GM21723 (cell line): ENCODE measurements at regions not wholly inside any gene's neighbourhood (a gene's known extent, or its start where the extent isn't known, plus 50 kb on each side); places are given as distances from the start of the nearest gene placed in this dataset.
"Not testable (repeated sequence)": the region's sequence is repeated elsewhere in the genome, so short reads cannot be mapped to it uniquely, and the experiment has no call there.

Experiments
- ATAC-seq: cut with Tn5 transposase; IDR thresholded peaks from one replicate; pipeline ENCODE4 v1.9.1; 2021; ENCODE audit warnings: mild to moderate bottlenecking, moderate library complexity; ENCODE audit not compliant: unreplicated experiment

GRCh38 chr10:46645110-46645509 is 66.2 kb downstream of the SYT15 start:
- ATAC-seq = not testable (repeated sequence)

DNA sequence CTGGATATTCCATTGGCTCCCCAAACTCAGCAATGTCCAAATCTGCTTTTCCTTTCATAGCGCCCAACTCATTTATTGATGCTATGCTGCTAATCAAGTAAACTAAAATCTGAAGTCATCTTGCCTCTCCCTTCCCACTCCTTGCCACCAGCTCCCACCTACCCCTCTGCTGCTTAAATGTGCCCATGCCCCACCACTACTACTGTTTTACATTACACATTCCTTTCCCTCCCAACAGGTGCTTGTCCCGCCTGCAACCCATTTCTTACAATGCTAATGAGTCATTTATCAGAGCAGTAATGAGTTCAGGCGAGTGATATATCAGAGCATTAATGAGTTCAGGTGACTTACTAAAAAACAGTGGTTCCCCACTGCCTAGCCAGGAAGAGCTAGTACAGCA is 67.2 kb downstream of the SYT15 start:
- not testable (repeated sequence) for ATAC-seq

DNA sequence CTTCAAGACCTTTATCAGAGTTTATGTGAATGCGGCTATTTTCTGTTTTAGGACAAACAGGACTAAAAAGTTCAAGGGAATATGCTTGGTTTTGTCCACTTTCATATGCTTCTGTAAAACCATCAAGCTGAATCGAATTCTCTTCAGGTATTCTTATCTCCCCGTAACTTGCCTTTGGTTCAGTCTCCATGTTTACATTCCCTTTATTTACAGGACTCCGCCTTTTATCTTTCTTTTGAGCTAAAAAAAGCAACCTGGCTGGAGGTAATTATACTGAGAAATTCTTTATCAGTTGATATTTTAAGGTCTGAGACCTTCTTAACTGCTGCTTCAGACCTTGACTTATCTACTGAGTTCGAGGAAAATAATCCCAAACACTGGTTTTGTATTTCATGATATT is 72.0 kb downstream of the SYT15 start:
- ATAC-seq = not testable (repeated sequence)

- not testable (repeated sequence) for ATAC-seq
Measured at GRCh38 chr10:46657437-46657836, 78.5 kb downstream of the SYT15 start.

DNA sequence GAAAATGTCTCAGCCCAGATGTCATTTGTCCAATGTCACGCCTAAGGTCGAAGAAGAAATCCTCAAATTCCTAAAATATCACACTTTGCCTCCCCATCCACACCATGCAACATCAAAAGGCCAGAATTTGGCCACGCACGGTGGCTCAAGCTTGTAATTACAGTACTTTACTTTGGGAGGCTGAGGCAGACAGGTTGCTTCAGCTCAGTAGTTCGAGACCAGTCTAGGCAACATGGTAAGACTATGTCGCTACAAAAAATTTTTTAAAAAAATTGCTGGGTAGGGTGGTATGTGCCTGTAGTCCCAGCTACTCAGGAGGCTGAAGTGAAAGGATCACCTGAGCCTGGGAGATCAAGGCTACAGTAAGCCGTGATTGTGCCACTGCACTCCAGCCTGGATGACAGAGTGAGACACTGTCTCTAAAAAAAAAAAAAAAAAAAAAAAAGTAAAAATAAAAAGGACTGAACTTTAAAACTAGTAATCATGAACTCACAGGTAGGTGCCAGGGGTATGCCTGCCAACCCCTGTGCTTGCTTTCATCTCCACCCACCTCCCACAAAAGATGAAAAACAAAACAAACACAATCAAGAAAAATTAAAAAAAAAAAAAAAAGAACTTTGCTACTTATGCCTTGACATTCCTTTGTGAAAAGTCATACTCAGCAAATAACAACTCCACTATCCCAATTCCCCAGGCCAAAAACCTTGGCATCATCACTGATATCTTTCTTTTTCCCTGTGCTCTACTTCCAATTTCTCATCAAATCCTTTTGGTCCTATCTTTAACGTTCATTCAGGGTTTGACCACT is 81.3 kb downstream of the SYT15 start:
- not testable (repeated sequence) for ATAC-seq

DNA sequence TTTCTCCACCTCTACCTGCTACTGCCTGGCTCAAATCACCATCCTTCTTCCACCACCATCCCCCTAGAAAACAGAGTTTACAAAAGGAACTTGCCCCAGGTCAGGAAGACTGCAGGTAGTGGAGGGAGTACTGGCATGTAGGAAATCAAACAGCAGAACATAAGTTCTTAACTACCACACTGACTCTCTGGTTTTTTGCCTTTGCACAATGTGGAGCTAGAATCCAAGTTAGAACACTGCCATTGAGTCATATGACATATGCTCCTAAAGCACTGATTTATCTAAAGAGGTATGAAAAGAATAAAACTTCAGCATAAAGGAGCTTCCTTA is 81.9 kb downstream of the SYT15 start:
- ATAC-seq = not testable (repeated sequence)

DNA sequence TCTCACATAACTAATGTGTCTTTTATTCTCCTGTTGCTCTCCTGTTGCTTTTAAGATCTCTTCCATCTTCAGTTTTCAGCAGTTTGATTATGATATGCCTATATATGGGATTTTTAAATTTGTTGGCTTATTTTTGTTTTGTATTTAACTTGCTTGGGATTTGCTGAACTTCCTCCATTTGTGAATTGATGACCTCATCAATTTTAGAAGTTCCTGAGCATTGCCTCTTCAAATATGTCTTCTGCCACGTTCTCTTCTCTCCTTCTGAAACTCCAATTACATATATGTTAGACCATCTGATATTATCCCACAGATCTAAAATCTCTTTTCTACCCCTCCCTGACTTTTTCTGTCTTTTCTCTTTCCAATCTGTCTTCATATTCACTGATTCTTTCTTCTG is 86.6 kb downstream of the SYT15 start:
- ATAC-seq = not testable (repeated sequence)

DNA sequence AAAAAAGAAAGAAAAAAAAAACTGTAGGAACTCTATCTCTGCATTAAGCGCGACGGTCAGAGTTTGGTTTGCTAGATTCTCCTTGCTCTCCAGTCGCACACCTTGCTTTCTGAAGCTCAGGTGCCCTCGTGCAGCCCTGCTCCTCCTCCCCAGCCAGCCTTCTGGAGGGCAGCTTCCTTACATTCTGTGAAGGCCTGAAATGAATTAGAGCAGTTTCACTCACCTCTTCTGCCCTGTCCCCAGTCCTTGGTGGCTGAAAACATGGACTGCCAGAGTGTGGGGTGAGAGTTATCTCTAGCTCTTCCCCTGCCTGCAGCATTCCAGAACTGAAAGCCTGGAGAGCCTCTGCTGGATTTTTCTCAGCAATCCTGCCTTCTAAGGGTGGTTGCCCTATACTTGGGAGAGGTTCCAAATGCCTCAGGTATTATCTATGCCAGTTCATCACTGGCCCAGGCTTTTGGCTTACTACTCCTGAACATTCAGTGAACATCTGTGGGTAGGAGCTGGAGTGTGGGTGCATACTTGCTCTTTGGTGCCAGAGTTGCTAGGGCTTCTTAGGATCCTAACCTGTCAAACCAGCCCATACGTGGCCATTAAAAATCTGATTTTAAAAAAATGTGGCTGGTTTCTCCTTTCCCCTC is 89.5 kb downstream of the SYT15 start:
- not testable (repeated sequence) for ATAC-seq

- ATAC-seq = not testable (repeated sequence)
Measured at GRCh38 chr10:46677836-46678435, 99.0 kb downstream of the SYT15 start.

DNA sequence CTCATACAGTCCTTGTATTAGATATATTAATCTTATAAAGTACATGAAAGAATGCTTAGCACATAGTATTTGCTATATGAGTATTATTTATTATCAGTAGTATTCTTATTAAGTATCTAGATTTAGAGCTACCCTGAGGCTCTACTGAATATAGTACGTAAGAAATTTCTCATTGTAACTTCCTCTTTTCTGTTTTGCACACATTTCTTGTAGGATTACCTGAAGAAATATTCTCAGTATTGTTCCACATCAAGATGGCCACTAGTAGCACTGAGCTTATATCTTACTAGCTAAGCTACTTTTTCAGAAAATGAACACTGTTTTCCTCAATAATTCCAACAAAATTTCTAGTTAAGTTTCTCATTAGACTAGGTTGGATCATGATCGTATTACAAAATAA is 112.5 kb downstream of the SYT15 start:
- ATAC-seq = not testable (repeated sequence)

GRCh38 chr10:46693218-46693617 is 114.3 kb downstream of the SYT15 start:
- ATAC-seq = not testable (repeated sequence)

DNA sequence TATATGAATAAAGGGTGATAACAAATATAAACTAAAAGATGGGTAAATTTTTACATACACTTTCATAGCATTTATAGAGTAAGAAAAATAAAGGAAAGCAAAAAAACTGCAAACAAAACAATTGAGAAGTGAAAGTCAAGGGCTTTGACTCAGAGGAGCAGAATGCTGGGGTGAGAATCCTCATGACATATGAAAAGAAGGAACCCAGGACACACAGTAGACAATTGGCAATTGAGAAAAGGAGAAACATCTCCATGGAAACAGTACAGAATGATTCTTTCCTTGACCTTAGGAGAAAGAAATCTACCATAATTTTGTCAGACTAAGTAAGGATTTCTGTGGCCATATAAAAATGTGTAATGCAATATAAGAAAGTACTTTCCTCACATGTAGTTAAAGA is 138.3 kb downstream of the SYT15 start:
- not testable (repeated sequence) for ATAC-seq

DNA sequence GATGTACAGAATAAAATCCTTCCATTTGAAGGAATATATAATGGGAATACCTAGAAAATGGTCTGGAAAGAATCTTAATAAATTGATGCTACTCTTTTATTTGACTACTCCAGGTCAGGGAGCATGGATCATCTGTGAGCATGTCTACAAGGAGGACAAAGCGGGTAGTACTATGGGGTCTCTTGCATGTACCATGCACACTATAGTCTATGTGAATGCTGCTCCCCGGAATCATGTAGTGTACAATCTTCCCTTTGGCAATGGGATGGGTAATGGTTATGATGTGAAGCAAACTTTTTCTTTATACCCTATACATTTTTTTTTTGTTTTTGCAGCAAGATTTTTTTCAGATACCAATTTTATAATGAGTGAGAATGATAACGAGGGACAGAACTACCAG is 139.1 kb downstream of the SYT15 start:
- ATAC-seq = not testable (repeated sequence)

DNA sequence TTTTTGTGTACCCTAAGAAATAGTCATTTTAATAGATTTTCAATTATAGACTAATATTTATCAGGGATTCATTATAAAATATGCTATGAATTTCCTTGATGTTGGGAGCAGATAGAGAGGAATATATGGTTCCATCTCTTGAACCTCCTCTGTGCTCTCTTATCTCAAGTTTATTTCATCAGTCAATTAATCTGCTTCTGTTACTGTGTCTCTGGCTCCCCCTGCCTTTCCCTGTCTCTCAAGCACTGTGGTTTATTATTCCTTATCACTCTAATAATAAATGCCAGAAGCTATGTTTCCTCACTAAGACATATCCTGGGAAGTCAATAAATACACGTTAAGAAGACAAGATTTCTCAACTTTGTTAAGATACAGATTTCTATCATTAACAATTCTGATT is 141.5 kb downstream of the SYT15 start:
- ATAC-seq = not testable (repeated sequence)

- ATAC-seq = not testable (repeated sequence)
Measured at GRCh38 chr10:46720811-46721518, 142.0 kb downstream of the SYT15 start.

DNA sequence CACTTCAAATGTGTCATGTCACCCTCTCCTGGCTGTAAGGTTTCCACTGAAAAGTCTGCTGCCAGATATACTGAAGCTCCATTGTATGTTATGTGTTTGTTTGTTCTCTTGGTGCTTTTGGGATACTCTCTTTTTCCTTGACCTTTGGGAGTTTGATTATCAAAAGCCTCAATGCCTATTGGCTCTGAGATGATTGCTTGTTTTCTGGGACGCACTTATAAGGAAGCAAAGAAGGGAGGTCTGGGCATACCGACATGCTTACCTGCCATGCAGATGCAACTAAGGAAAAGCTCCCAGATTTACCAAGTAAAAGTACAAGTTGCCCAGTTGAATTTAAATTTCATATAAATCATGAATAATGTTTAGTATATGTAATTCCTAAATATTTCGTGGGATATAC is 145.3 kb downstream of the SYT15 start:
- not testable (repeated sequence) for ATAC-seq

GRCh38 chr10:46728359-46728758 is 149.4 kb downstream of the SYT15 start:
- ATAC-seq = not testable (repeated sequence)

- not testable (repeated sequence) for ATAC-seq
Measured at GRCh38 chr10:46730729-46731128, 151.8 kb downstream of the SYT15 start.

- not testable (repeated sequence) for ATAC-seq
Measured at GRCh38 chr10:46733635-46734261, 154.8 kb downstream of the SYT15 start.

GRCh38 chr10:46734262-46734642 is 155.3 kb downstream of the SYT15 start:
- ATAC-seq = not testable (repeated sequence)

DNA sequence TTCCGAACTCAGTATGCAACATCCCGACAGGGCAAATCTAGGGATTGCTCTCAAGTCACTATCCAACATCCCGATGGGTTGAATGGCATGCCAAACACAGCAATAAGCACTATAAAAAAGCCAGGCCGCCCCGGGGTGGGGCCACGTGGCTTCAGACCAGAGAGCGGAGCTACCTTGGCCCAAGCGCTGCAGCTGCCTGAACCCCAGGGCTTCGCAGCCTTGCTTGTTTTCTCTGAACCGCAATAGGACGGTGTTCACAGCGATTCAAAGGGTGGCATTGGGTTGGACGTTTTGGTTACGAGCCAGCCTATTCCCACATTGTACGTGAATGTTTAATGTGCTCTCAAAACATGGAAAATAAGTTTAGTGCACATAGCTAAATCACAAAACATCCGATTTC is 161.0 kb downstream of the SYT15 start:
- not testable (repeated sequence) for ATAC-seq
